Neural cell (in vitro differentiated cells): ENCODE measurements at regions not wholly inside any gene's neighbourhood (a gene's known extent, or its start where the extent isn't known, plus 50 kb on each side); places are given as distances from the start of the nearest gene placed in this dataset.

Experiments
- H2AFZ ChIP-seq: fragments of 200-600, 300-800 bp; sonication (generic), shearing (Covaris generic); 2 replicates; pipeline ENCODE4 v1.6.0; 2014; ENCODE audit warnings: low read depth, mild to moderate bottlenecking, antibody characterized with exemption, low read length, moderate library complexity
- H3F3A ChIP-seq: fragments of 200-600 bp; shearing (Covaris generic); 2 replicates; pipeline ENCODE4 v1.6.1; 2016; ENCODE audit warnings: mild to moderate bottlenecking, moderate library complexity, mixed read lengths, antibody characterized with exemption, low read length; ENCODE audit not compliant: insufficient read depth, poor library complexity, severe bottlenecking
- H3K27ac ChIP-seq: fragments of 200-600, 300-800 bp; sonication (generic), shearing (Covaris generic); 2 replicates; pipeline ENCODE4 v1.5.1; 2014; ENCODE audit warnings: mild to moderate bottlenecking, low read length, moderate library complexity
- H3K27me3 ChIP-seq: fragments of 300-800, 200-600 bp; sonication (generic), shearing (Covaris generic); 2 replicates; pipeline ENCODE4 v1.6.0; 2014; ENCODE audit warnings: mild to moderate bottlenecking, low read depth, low read length, moderate library complexity; ENCODE audit not compliant: insufficient read depth
- H3K36me3 ChIP-seq: fragments of 300-800, 200-600 bp; sonication (generic), shearing (Covaris generic); 2 replicates; pipeline ENCODE4 v1.5.1; 2014; ENCODE audit warnings: mild to moderate bottlenecking, antibody characterized with exemption, low read length, moderate library complexity; ENCODE audit not compliant: insufficient read depth
- H3K4me2 ChIP-seq: fragments of 300-800, 200-600 bp; sonication (generic), shearing (Covaris generic); 2 replicates; pipeline ENCODE4 v1.6.0; 2014; ENCODE audit warnings: mild to moderate bottlenecking, low read length
- H3K4me3 ChIP-seq: fragments of 300-800, 200-600 bp; sonication (generic), shearing (Covaris generic); 2 replicates; pipeline ENCODE4 v1.5.1; 2014; ENCODE audit warnings: mild to moderate bottlenecking, low read length, moderate library complexity
- H3K79me2 ChIP-seq: fragments of 200-600 bp; shearing (Covaris generic); replicated peaks from 2 replicates; pipeline ENCODE4 v1.6.0; 2014; ENCODE audit warnings: mild to moderate bottlenecking, low read length, moderate library complexity; ENCODE audit not compliant: insufficient read depth
- H3K9ac ChIP-seq: fragments of 300-800, 200-600 bp; sonication (generic), shearing (Covaris generic); 2 replicates; pipeline ENCODE4 v1.6.1; 2016; ENCODE audit warnings: mild to moderate bottlenecking, low read length, mixed read lengths
- H3K9me2 ChIP-seq: fragments of 200-600 bp; shearing (Covaris generic); 2 replicates; pipeline ENCODE4 v1.6.1; 2016; ENCODE audit warnings: mild to moderate bottlenecking, low read length, mixed read lengths; ENCODE audit not compliant: insufficient read depth
- H3K9me3 ChIP-seq: fragments of 200-600, 300-800 bp; sonication (generic), shearing (Covaris generic); 2 replicates; pipeline ENCODE4 v1.6.1; 2016; ENCODE audit warnings: mild to moderate bottlenecking, mixed run types, low read length, moderate library complexity, mixed read lengths
- H4K20me1 ChIP-seq: fragments of 200-600 bp; shearing (Covaris generic); 2 replicates; pipeline ENCODE4 v1.6.1; 2016; ENCODE audit warnings: mild to moderate bottlenecking, mixed run types; ENCODE audit not compliant: insufficient read depth
- EP300 ChIP-seq: fragments of 450-650 bp; conservative IDR thresholded peaks from 2 replicates; pipeline ENCODE4 v1.6.1; 2014; ENCODE audit warnings: antibody characterized with exemption, mild to moderate bottlenecking, moderate library complexity; ENCODE audit not compliant: poor library complexity, severe bottlenecking
- EZH2 ChIP-seq: fragments of 200-600, 300-800 bp; shearing (Covaris generic), sonication (generic); IDR thresholded peaks from 2 replicates; pipeline ENCODE4 v1.6.1; 2014; ENCODE audit warnings: antibody characterized with exemption, low read length, borderline replicate concordance, mild to moderate bottlenecking; ENCODE audit not compliant: insufficient read depth, poor library complexity, severe bottlenecking
- MXI1 ChIP-seq: fragments of 450-650 bp; conservative IDR thresholded peaks from 2 replicates; pipeline ENCODE4 v1.6.1; 2014; ENCODE audit warnings: antibody characterized with exemption, mild to moderate bottlenecking; ENCODE audit not compliant: poor library complexity, severe bottlenecking
- POLR2AphosphoS5 ChIP-seq: IDR thresholded peaks from 2 replicates; pipeline ENCODE4 v1.6.1; 2012
- RAD21 ChIP-seq: fragments of 450-650 bp; conservative IDR thresholded peaks from 2 replicates; pipeline ENCODE4 v1.6.1; 2014; ENCODE audit warnings: antibody characterized with exemption, mild to moderate bottlenecking, moderate library complexity
- SMC3 ChIP-seq: fragments of 450-650 bp; conservative IDR thresholded peaks from 2 replicates; pipeline ENCODE4 v1.6.1; 2014; ENCODE audit warnings: antibody characterized with exemption, mild to moderate bottlenecking, moderate library complexity; ENCODE audit not compliant: poor library complexity
- TAF1 ChIP-seq: IDR thresholded peaks from 2 replicates; pipeline ENCODE4 v1.6.1; 2012; ENCODE audit warnings: low read depth
- TF ChIP-seq, protein P1 (sequence below): IDR thresholded peaks from 2 replicates; pipeline ENCODE4 v1.6.1; 2012; ENCODE audit warnings: borderline replicate concordance
- TF ChIP-seq, protein P2 (sequence below): fragments of 450-650 bp; IDR thresholded peaks from 2 replicates; pipeline ENCODE4 v1.5.1; 2014; ENCODE audit warnings: antibody characterized with exemption, mild to moderate bottlenecking, moderate library complexity; ENCODE audit not compliant: poor library complexity, severe bottlenecking

DNA sequence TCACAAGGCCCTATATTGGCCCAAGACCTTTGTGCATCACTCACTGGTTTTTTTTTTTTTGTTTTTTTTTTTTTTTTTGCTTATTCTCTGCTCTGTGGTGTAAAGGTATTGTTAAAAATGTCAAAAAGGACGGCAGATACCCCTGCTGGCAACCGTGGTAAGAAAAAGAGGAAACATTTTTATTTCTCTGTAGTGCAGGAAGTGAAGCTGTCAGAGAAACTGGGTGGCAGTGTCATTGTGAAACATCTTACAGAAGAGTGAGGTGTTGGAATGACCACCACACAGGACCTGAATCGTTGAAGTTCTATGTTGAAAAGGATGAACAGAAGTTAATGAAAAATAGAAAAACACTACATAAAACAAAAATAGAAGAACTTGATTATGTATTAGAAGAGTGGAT is 346.4 kb downstream of the FGF9 start:
- no peak for TF ChIP-seq TAF1
- no peak for TF ChIP-seq EP300
- TF ChIP-seq, protein P1, sequence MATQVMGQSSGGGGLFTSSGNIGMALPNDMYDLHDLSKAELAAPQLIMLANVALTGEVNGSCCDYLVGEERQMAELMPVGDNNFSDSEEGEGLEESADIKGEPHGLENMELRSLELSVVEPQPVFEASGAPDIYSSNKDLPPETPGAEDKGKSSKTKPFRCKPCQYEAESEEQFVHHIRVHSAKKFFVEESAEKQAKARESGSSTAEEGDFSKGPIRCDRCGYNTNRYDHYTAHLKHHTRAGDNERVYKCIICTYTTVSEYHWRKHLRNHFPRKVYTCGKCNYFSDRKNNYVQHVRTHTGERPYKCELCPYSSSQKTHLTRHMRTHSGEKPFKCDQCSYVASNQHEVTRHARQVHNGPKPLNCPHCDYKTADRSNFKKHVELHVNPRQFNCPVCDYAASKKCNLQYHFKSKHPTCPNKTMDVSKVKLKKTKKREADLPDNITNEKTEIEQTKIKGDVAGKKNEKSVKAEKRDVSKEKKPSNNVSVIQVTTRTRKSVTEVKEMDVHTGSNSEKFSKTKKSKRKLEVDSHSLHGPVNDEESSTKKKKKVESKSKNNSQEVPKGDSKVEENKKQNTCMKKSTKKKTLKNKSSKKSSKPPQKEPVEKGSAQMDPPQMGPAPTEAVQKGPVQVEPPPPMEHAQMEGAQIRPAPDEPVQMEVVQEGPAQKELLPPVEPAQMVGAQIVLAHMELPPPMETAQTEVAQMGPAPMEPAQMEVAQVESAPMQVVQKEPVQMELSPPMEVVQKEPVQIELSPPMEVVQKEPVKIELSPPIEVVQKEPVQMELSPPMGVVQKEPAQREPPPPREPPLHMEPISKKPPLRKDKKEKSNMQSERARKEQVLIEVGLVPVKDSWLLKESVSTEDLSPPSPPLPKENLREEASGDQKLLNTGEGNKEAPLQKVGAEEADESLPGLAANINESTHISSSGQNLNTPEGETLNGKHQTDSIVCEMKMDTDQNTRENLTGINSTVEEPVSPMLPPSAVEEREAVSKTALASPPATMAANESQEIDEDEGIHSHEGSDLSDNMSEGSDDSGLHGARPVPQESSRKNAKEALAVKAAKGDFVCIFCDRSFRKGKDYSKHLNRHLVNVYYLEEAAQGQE = no peak
- TF ChIP-seq SMC3 = no peak
- TF ChIP-seq RAD21 = no peak
- H3K36me3 ChIP-seq = no peaks in the 10 kb centered on the region
- no peaks in the 10 kb centered on the region for H3K9me3 ChIP-seq
- no peaks in the 10 kb centered on the region for H3K79me2 ChIP-seq
- no peaks in the 10 kb centered on the region for H4K20me1 ChIP-seq
- no peak overlapping the region for H3K4me2 ChIP-seq
- no peak overlapping the region for H3K4me3 ChIP-seq
- H3K9ac ChIP-seq = no peak overlapping the region
- no peaks in the 10 kb centered on the region for H3K9me2 ChIP-seq
- H3F3A ChIP-seq = no peaks in the 10 kb centered on the region
- H2AFZ ChIP-seq = no peak overlapping the region
- no peaks in the 10 kb centered on the region for H3K27me3 ChIP-seq
- no peak overlapping the region for H3K27ac ChIP-seq

DNA sequence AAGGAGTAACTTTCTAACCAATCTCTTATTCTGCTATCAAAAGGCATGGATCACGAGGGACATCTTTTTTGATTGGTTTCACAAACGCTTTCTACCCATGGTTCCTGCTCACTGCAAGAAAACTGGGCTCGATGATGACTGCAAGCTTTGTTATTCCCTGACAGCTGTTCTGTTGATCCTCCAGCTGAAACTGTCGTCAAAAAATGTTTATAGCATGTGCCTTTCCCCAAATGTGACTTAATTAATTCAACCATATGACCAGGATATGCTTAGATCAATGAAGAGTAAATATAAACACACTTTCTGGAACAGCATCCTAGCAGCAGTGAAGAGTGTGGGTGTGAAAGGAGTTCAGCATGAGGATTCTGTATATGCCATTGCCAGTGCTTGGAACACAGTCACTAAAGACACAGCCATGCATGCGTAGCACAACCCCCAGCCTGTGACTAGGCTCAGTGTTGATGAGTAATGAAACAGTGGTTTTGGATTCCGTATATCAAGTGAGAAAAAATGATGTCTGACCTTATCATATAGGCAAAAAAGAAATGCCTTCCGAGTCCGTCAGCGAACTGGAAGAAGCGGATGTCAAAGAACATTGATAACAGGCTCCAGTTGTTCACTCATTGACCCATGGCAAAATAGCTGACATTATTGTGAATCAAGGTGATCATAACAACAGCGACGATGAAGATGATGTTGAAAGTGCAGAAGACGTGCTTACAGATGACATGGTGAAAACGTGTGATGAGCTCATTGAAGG is 347.4 kb downstream of the FGF9 start:
- no peak for TF ChIP-seq EZH2
- no peak for TF ChIP-seq SMC3
- TF ChIP-seq, protein P2, sequence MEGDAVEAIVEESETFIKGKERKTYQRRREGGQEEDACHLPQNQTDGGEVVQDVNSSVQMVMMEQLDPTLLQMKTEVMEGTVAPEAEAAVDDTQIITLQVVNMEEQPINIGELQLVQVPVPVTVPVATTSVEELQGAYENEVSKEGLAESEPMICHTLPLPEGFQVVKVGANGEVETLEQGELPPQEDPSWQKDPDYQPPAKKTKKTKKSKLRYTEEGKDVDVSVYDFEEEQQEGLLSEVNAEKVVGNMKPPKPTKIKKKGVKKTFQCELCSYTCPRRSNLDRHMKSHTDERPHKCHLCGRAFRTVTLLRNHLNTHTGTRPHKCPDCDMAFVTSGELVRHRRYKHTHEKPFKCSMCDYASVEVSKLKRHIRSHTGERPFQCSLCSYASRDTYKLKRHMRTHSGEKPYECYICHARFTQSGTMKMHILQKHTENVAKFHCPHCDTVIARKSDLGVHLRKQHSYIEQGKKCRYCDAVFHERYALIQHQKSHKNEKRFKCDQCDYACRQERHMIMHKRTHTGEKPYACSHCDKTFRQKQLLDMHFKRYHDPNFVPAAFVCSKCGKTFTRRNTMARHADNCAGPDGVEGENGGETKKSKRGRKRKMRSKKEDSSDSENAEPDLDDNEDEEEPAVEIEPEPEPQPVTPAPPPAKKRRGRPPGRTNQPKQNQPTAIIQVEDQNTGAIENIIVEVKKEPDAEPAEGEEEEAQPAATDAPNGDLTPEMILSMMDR = no peak
- TF ChIP-seq, protein P1 = no peak
- TF ChIP-seq MXI1 = no peak
- no peak for TF ChIP-seq RAD21
- TF ChIP-seq POLR2AphosphoS5 = no peak
- TF ChIP-seq TAF1 = no peak
- Histone ChIP-seq H3F3A (no peaks in the 10 kb centered on the region), H3K4me2 (no peak overlapping the region), H4K20me1 (no peaks in the 10 kb centered on the region), H3K4me3 (no peak overlapping the region), H3K9ac (no peak overlapping the region), H3K9me3 (no peaks in the 10 kb centered on the region), H3K27ac (no peak overlapping the region), H3K79me2 (no peaks in the 10 kb centered on the region), H2AFZ (no peak overlapping the region), H3K27me3 (no peaks in the 10 kb centered on the region), H3K36me3 (no peaks in the 10 kb centered on the region), H3K9me2 (no peaks in the 10 kb centered on the region)
